C4-2B (cell line): ENCODE measurements at regions not wholly inside any gene's neighbourhood (a gene's known extent, or its start where the extent isn't known, plus 50 kb on each side); places are given as distances from the start of the nearest gene placed in this dataset.

Source experiments
- H3K27ac ChIP-seq: fragments of 450-650 bp; 2 replicates; pipeline ENCODE4 v1.5.1; 2017
- CTCF ChIP-seq: fragments of 450-650 bp; conservative IDR thresholded peaks from 2 replicates; pipeline ENCODE4 v1.5.1; 2017; ENCODE audit warnings: mild to moderate bottlenecking
- ZFX ChIP-seq: fragments of 450-650 bp; IDR thresholded peaks from 2 replicates; pipeline ENCODE4 v1.6.1; 2017

GRCh38 chr5:4643960-4644359 is 496.2 kb upstream of the ADAMTS16 start:
- no peak overlapping the region for H3K27ac ChIP-seq
- TF ChIP-seq CTCF (no peak; the same call in 1 of the 2 replicates), ZFX (no peak)

GRCh38 chr5:4646715-4647375 is 493.3 kb upstream of the ADAMTS16 start:
- TF ChIP-seq ZFX = no peak
- TF ChIP-seq CTCF = no peak

GRCh38 chr5:4647955-4648354 is 492.2 kb upstream of the ADAMTS16 start:
- TF ChIP-seq CTCF (no peak), ZFX (no peak)
- H3K27ac ChIP-seq = no peak overlapping the region

More at GRCh38 chr5:4646715-4647375, 493.3 kb upstream of the ADAMTS16 start:
- H3K27ac ChIP-seq = no peak overlapping the region

- no peak overlapping the region for H3K27ac ChIP-seq
- no peak for TF ChIP-seq CTCF
- no peak for TF ChIP-seq ZFX
Observed at GRCh38 chr5:4651806-4652565, 488.1 kb upstream of the ADAMTS16 start.

DNA sequence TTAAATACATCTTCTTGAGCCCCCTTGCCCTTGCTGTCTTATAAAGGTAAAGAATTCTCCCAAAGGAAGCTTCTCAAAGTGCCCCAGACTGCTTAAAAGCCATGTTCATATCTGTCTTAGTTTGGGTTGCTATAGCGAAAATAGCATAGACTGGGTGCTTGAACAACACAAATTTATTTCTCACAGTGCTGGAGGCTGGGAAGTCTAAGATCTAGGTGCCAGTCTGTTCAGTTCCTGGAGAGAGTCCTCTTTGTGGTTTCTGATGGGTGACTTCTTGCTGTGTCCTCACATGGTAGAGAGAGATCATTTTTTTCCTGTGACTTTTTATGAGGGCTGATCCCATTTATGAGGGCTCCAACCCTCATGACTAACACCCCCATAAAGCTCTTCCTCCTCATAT is 486.7 kb upstream of the ADAMTS16 start:
- TF ChIP-seq CTCF (no peak), ZFX (no peak)

DNA sequence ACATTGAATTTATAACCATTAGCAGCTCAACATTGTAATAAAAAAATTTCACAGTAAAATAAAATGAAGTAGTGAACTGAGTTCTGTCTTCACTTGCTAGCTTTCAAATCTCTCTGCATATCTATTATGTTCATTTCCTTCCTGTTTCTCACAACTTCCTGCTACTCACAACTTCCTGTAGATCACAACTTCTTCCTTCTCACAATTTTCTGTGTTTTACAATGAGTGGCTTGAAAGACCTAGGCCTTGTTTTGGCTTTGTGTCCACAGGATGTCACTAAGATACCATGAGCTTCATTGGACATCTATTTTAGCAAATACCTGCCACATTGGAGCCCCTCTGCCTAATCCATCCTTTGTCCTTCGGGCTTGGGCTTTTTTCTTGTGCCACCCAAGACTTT is 480.3 kb upstream of the ADAMTS16 start:
- TF ChIP-seq CTCF (no peak), ZFX (no peak)
- H3K27ac ChIP-seq = no peak overlapping the region

More for the DNA sequence above, 486.7 kb upstream of the ADAMTS16 start:
- H3K27ac ChIP-seq = no peak overlapping the region

GRCh38 chr5:4661326-4661725 is 478.8 kb upstream of the ADAMTS16 start:
- H3K27ac ChIP-seq = no peak overlapping the region
- TF ChIP-seq CTCF (no peak), ZFX (no peak)
